ENCODE measurements at regions not wholly inside any gene's neighbourhood (a gene's known extent, or its start where the extent isn't known, plus 50 kb on each side); places are given as distances from the start of the nearest gene placed in this dataset.

GRCh38 chr16:35196313-35196712 is 1736.9 kb downstream of the TP53TG3F start:
- DNase-seq (ENCODE audit: low read depth): no peak
- TF ChIP-seq CTCF (IDR thresholded peaks at IDR 0.05; ENCODE audit: low read depth, low read length, missing control alignments): no peak
- no peak overlapping the region for H3K4me3 ChIP-seq (ENCODE audit: low read depth, low read length)

- no peak for DNase-seq (ENCODE audit: low read depth)
- no peak for TF ChIP-seq CTCF (IDR thresholded peaks at IDR 0.05; ENCODE audit: low read depth, low read length, missing control alignments)
- H3K4me3 ChIP-seq (ENCODE audit: low read depth, low read length): no peak overlapping the region
Measured at GRCh38 chr16:35197656-35198055, 1738.2 kb downstream of the TP53TG3F start.

DNA sequence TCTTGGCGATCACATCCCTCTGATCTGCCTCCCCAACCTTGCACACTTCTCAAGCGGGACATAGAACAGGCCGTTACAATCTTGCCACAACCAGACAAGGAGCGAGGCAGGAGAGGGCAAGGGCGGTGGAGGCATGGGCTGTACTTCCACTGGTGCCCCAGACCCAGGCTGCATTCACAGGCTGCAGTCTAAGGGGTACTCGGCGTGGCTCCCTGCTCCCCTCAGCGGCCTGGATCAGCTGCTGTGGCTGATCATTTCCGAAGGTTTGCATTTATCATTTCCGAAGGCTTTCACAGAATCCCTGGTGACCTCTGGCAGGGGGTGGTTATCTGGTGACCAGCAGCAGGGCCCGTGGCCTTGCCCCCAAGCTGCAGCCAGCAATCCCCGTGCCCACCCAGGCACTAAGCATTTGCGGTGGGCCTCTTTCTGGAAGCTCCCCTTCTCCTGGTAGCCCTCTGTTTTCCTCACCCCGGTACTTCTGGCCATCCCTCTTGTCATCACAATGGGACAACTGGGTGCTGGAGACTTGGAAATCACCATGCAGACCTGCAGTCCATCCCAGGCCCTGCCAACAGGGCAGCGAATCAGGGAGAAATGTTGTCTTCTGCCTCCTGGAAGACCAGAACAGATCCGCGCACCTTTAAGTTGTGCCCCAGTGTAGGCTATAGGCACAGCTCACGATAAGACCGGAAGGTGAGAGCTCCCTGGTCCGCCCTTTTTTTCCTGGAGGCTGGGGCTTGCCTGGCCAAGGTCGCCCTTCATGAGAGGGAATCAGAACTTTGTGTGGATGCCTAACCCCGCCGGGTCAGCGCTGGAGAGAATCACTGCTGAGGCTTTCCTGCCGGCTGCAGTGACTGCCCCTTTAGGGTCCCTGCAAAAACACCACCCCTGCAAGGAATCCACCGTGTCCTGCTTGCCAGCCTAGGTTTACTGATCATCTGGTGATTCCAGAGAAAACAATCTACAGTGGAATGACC is 1739.1 kb downstream of the TP53TG3F start:
- H3K4me3 ChIP-seq (ENCODE audit: low read depth, low read length): no peak overlapping the region
- TF ChIP-seq CTCF (IDR thresholded peaks at IDR 0.05; ENCODE audit: low read depth, low read length, missing control alignments): no peak
- DNase-seq (ENCODE audit: low read depth): no peak

- no peak for TF ChIP-seq CTCF (IDR thresholded peaks at IDR 0.05; ENCODE audit: low read depth, low read length, missing control alignments)
- DNase-seq (ENCODE audit: low read depth): no peak
- H3K4me3 ChIP-seq (ENCODE audit: low read depth, low read length): no peak overlapping the region
Measured at GRCh38 chr16:35200662-35201061, 1741.2 kb downstream of the TP53TG3F start.

GRCh38 chr16:35201151-35201550 is 1741.7 kb downstream of the TP53TG3F start:
- TF ChIP-seq CTCF (IDR thresholded peaks at IDR 0.05; ENCODE audit: low read depth, low read length, missing control alignments): no peak
- no peak overlapping the region for H3K4me3 ChIP-seq (ENCODE audit: low read depth, low read length)
- DNase-seq (ENCODE audit: low read depth): no peak

- no peak for TF ChIP-seq CTCF (IDR thresholded peaks at IDR 0.05; ENCODE audit: low read depth, low read length, missing control alignments)
- no peak overlapping the region for H3K4me3 ChIP-seq (ENCODE audit: low read depth, low read length)
- no peak for DNase-seq (ENCODE audit: low read depth)
Measured at GRCh38 chr16:35203636-35204035, 1744.2 kb downstream of the TP53TG3F start.

Measured in GM12864 (cell line).